ENCODE measurements at regions not wholly inside any gene's neighbourhood (a gene's known extent, or its start where the extent isn't known, plus 50 kb on each side); places are given as distances from the start of the nearest gene placed in this dataset.

GRCh38 chr7:117949232-117949631, 76.0 kb upstream of the CTTNBP2 start (continued):
- TF ChIP-seq ATF2 (IDR thresholded peaks at IDR 0.05; ENCODE audit: low read length) (no peak), IRF3 (IDR thresholded peaks at IDR 0.05) (no peak), HDAC2 (IDR thresholded peaks at IDR 0.05) (no peak), ZNF217 (IDR thresholded peaks at IDR 0.05) (no peak), MYC (IDR thresholded peaks at IDR 0.05; ENCODE audit: insufficient read depth, insufficient read length, insufficient replicate concordance, low read length, severe bottlenecking) (no peak)

GRCh38 chr7:117950601-117951260, 77.5 kb upstream of the CTTNBP2 start:
- FAIRE-seq = no peak
- ChIA-PET RAD21 (ENCODE audit: unreplicated experiment) (no interaction called here), SMC1A (ENCODE audit: uncharacterized antibody, unreplicated experiment) (interaction anchor here (1.0 to 1.4 kb wide), 3 partner anchors 12 to 204 kb away, joined by 3 read pairs; no protein-coding TSS in a partner anchor), CTCF (interaction anchor here (1.6 kb wide), 1 partner anchor 43 kb away, joined by 4 read pairs; no protein-coding TSS in a partner anchor), POLR2A (no interaction called here)
- Histone ChIP-seq H3K4me1 (ENCODE audit: control insufficient read depth, insufficient read depth, low read length) (no peaks in the 10 kb centered on the region), H4K20me1 (ENCODE audit: control insufficient read depth, insufficient read depth) (no peaks in the 10 kb centered on the region), H3K4me2 (ENCODE audit: control insufficient read depth, insufficient read depth) (no peak overlapping the region), H3K9ac (ENCODE audit: control insufficient read depth, insufficient read depth, low read length) (no peak overlapping the region), H3K79me2 (ENCODE audit: control insufficient read depth, insufficient read depth, low read length) (no peaks in the 10 kb centered on the region), H3K36me3 (ENCODE audit: control insufficient read depth in 2 of 2, insufficient read depth in 2 of 2, low read length in 1 of 2) (no peaks in the 10 kb centered on the region), H3K27ac (ENCODE audit: control insufficient read depth, insufficient read depth) (no peak overlapping the region), H3K4me3 (no peak overlapping the region), H3K9me3 (replicated peaks; ENCODE audit: control insufficient read depth, insufficient read depth, low read length) (no peaks in the 10 kb centered on the region), H3K27me3 (replicated peaks in 1 of 2; ENCODE audit: control insufficient read depth in 2 of 2, insufficient read depth in 2 of 2, low read length in 1 of 2) (no peaks in the 10 kb centered on the region; a peak in 1 of 4 replicates), H2AFZ (ENCODE audit: control insufficient read depth, low read depth, low read length) (no peak overlapping the region)
- WGBS (ENCODE audit: insufficient coverage, insufficient replicate concordance, low lambda C conversion rate, missing lambda C conversion rate) = 32% methylated on average over 6 of the region's 6 CpGs
- no peak for DNase-seq (ENCODE audit: low read depth, low spot score)
- ATAC-seq = no peak
- intact Hi-C loops (cut with micrococcal nuclease; ENCODE audit: unreplicated experiment) = no loop called here
- in situ Hi-C loops (cut with MboI) = no loop called here
- BruUV-seq (replicated peaks) = no TSS peak
- no peak for TF ChIP-seq YBX1 (IDR thresholded peaks at IDR 0.05)
- no peak for TF ChIP-seq SREBF2 (IDR thresholded peaks at IDR 0.05; ENCODE audit: low read length)
- no peak for TF ChIP-seq IKZF2 (IDR thresholded peaks at IDR 0.05)
- no peak for TF ChIP-seq ZNF207 (IDR thresholded peaks at IDR 0.05; ENCODE audit: borderline replicate concordance)
- no peak for TF ChIP-seq POLR2AphosphoS5 (IDR thresholded peaks at IDR 0.05; ENCODE audit: low read length)
- no peak for TF ChIP-seq EGR1 (IDR thresholded peaks at IDR 0.05; ENCODE audit: borderline replicate concordance in 1 of 2, low read depth in 2 of 2, low read length in 2 of 2)
- TF ChIP-seq CHD2 (IDR thresholded peaks at IDR 0.05; ENCODE audit: borderline replicate concordance, low read depth, low read length) = no peak
- TF ChIP-seq CREM (IDR thresholded peaks at IDR 0.05; ENCODE audit: low read depth) = no peak
- no peak for TF ChIP-seq ZZZ3 (IDR thresholded peaks at IDR 0.05; ENCODE audit: control insufficient read depth, insufficient read length, low read depth)
- TF ChIP-seq GABPA (IDR thresholded peaks at IDR 0.05; ENCODE audit: low read depth) = no peak
- no peak for TF ChIP-seq PML (IDR thresholded peaks at IDR 0.05; ENCODE audit: low read length)
- TF ChIP-seq HDGF (IDR thresholded peaks at IDR 0.05) = no peak
- TF ChIP-seq SP1 (IDR thresholded peaks at IDR 0.05; ENCODE audit: low read depth, low read length) = no peak
- TF ChIP-seq SPI1 (IDR thresholded peaks at IDR 0.05; ENCODE audit: borderline replicate concordance, insufficient read depth, low read depth, low read length) = no peak
- no peak for TF ChIP-seq TCF3 (IDR thresholded peaks at IDR 0.05; ENCODE audit: borderline replicate concordance, insufficient read depth, low read depth, low read length)
- TF ChIP-seq BHLHE40 (IDR thresholded peaks at IDR 0.05; ENCODE audit: borderline replicate concordance in 1 of 2, low read depth in 2 of 2, low read length in 1 of 2) = no peak
- TF ChIP-seq RB1 (IDR thresholded peaks at IDR 0.05; ENCODE audit: borderline replicate concordance) = no peak
- TF ChIP-seq ATF2 (IDR thresholded peaks at IDR 0.05; ENCODE audit: low read length) = no peak
